RWPE1 (cell line): ENCODE measurements at regions not wholly inside any gene's neighbourhood (a gene's known extent, or its start where the extent isn't known, plus 50 kb on each side); places are given as distances from the start of the nearest gene placed in this dataset.

Experiments
- CTCF ChIA-PET: fragments of 350-600 bp; sonication (Branson Sonifier 250); formaldehyde crosslinking; extraction: SDS; loops from one replicate; lab custom pipeline; 2021; lab: Yijun Ruan, JAX
- POLR2A ChIA-PET: fragments of 400-600 bp; formaldehyde crosslinking; extraction: SDS; loops from one replicate; lab custom pipeline; 2020; ENCODE audit warnings: antibody characterized with exemption; ENCODE audit not compliant: low non-redundant PET; lab: Yijun Ruan, JAX
- DNase-seq: peaks from one replicate; pipeline ENCODE4 v3.0.0; 2012; ENCODE audit warnings: low spot score
- H3K27ac ChIP-seq: fragments of 450-650 bp; 2 replicates; pipeline ENCODE4 v1.5.1; 2017
- CTCF ChIP-seq: fragments of 450-650 bp; conservative IDR thresholded peaks from 2 replicates; pipeline ENCODE4 v1.5.1; 2017; ENCODE audit warnings: low read depth, mild to moderate bottlenecking

GRCh38 chr18:56495884-56496283, 142.5 kb downstream of the TXNL1 start:
- POLR2A ChIA-PET, result no interaction called here

GRCh38 chr18:56493531-56493930, 144.9 kb downstream of the TXNL1 start:
- DNase-seq, result no peak
- TF ChIP-seq CTCF, result no peak
- POLR2A ChIA-PET, result no interaction called here
- H3K27ac ChIP-seq, result no peak overlapping the region
- CTCF ChIA-PET, result no interaction called here

More at GRCh38 chr18:56495884-56496283, 142.5 kb downstream of the TXNL1 start:
- TF ChIP-seq CTCF, result no peak
- DNase-seq, result no peak
- no peak overlapping the region for H3K27ac ChIP-seq
- CTCF ChIA-PET, result no interaction called here

- no peak for TF ChIP-seq CTCF
- no peak for DNase-seq
- no peak overlapping the region for H3K27ac ChIP-seq
- ChIA-PET CTCF (interaction anchor here (0.7 kb wide), 1 partner anchor 8 kb away, joined by 3 read pairs; no protein-coding TSS in a partner anchor), POLR2A (no interaction called here)
These were observed 146.3 kb downstream of the TXNL1 start for GRCh38 chr18:56492136-56492535.

GRCh38 chr18:56490942-56491341, 147.4 kb downstream of the TXNL1 start:
- ChIA-PET POLR2A (no interaction called here), CTCF (no interaction called here)
- no peak overlapping the region for H3K27ac ChIP-seq
- DNase-seq, result no peak
- no peak for TF ChIP-seq CTCF

GRCh38 chr18:56489893-56490292, 148.5 kb downstream of the TXNL1 start:
- ChIA-PET POLR2A (no interaction called here), CTCF (interaction anchor here (0.6 kb wide), 1 partner anchor 338 kb away, joined by 3 read pairs; no protein-coding TSS in a partner anchor)
- no peak overlapping the region for H3K27ac ChIP-seq
- DNase-seq, result no peak
- TF ChIP-seq CTCF, result no peak

GRCh38 chr18:56488739-56489138, 149.7 kb downstream of the TXNL1 start:
- CTCF ChIA-PET, result interaction anchor here (0.6 kb wide), 1 partner anchor 41 kb away, joined by 3 read pairs; no protein-coding TSS in a partner anchor
- no peak for TF ChIP-seq CTCF
- H3K27ac ChIP-seq, result no peak overlapping the region
- DNase-seq, result no peak
- POLR2A ChIA-PET, result no interaction called here
